GM10266 (cell line): ENCODE measurements at regions not wholly inside any gene's neighbourhood (a gene's known extent, or its start where the extent isn't known, plus 50 kb on each side); places are given as distances from the start of the nearest gene placed in this dataset.

Experiments
- DNase-seq: peaks from one replicate; pipeline ENCODE4 v3.0.0; 2012; ENCODE audit errors: extremely low spot score
- TF ChIP-seq, protein P1 (sequence below): IDR thresholded peaks from 2 replicates; pipeline ENCODE4 v1.5.1; 2012; ENCODE audit warnings: mild to moderate bottlenecking, low read depth; ENCODE audit not compliant: control insufficient read depth, insufficient read depth; ENCODE audit errors: missing control alignments

DNA sequence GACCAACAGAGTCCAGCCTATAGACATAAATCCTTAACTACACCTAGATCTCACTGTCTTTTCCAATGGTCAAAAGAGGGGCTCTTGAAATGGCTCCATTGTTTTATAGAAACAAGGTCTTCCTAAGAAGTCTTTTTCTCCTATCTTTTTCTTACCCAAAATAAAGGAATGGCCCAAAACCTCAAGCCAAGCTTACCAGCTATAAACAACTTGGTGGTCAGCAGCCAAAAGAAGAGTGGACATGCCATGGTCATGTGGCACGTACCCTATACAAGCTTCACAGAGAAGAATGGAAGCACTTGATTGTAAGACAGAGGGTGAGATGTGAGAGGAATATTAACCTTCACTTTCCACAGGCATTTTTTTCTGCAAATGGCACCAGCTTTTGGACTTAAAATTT, 82.1 kb upstream of the GNAO1 start:
- DNase-seq, result no peak
- TF ChIP-seq, protein P1, sequence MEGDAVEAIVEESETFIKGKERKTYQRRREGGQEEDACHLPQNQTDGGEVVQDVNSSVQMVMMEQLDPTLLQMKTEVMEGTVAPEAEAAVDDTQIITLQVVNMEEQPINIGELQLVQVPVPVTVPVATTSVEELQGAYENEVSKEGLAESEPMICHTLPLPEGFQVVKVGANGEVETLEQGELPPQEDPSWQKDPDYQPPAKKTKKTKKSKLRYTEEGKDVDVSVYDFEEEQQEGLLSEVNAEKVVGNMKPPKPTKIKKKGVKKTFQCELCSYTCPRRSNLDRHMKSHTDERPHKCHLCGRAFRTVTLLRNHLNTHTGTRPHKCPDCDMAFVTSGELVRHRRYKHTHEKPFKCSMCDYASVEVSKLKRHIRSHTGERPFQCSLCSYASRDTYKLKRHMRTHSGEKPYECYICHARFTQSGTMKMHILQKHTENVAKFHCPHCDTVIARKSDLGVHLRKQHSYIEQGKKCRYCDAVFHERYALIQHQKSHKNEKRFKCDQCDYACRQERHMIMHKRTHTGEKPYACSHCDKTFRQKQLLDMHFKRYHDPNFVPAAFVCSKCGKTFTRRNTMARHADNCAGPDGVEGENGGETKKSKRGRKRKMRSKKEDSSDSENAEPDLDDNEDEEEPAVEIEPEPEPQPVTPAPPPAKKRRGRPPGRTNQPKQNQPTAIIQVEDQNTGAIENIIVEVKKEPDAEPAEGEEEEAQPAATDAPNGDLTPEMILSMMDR, result no peak

DNA sequence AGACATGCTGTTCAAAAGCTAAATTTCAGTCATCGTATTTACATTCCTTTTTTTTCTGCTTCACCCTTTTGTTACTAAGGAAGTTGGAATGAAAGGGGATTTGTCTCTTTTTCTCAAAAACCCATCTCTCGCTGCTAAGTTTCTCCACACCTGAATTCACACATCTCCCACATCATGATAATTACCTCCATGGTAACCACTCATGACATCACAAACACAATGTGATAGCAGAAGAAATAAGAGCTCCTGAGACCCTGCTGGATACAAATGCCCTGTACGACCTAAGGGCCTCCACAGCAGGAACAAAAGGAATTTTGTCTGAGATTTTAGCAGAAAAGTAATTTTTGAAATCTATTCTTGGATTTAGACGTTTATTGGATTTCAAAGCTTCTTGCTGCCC, 82.6 kb upstream of the GNAO1 start:
- TF ChIP-seq, protein P1, result no peak

DNA sequence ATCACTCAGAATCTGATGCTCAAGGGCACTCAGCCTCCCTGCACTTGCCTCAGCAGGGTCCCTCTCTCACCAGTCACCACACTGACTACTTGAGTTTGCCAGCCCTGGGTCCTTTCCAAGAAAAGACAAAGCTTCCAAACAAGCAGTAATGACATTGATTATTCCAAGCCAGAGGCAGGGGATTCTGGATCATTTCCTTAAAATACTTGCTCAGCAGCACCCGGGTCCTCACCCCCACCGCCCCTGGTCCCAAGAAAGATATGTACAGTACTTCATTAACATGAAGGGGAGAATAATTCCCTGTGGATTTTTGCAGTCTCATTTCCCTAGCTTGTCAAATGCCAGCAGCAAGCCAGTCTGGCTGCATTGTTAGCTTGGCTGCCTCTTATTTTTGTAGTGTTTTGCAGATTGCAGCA, 83.2 kb upstream of the GNAO1 start:
- DNase-seq, result no peak
- TF ChIP-seq, protein P1, result no peak

More for the DNA sequence above, 82.6 kb upstream of the GNAO1 start:
- DNase-seq, result no peak

DNA sequence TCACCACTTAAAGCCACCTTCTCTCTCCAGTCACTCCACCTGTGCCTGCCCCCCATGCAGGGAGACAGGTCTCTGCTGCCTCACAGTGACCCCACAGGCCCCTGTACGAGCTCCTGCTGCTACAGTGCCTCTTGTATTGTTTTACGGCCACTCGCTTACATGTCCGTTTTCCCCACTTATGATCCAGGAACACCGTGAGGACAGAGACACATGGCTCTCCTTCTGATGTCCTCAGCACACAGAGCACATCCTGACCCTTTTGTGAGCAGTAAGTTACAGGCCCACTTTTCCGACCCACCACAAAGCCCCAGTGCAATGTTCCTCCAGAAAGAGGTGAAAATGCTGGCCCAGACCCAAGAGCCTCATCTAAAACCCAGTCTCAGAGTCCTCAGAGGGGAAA, 84.8 kb upstream of the GNAO1 start:
- TF ChIP-seq, protein P1, result no peak
- no peak for DNase-seq

DNA sequence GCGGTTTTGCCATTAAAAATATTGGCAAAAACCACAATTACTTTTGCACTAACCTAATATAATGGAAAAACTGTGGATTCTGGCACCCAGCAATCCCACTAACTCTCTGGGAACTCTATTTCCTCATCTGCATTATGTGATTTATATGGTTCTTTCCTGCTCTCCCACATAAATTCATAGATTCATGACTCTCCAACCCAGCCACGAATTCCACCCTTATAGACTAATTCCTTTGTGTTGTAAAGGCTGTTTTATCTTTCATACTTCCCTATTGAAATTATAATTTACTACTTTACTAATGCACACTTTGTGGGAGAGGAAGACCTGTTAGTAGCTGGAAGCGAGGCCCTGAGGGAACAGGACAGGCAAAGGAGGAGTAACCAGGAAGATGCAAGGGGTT, 88.4 kb upstream of the GNAO1 start:
- TF ChIP-seq, protein P1, result no peak
- no peak for DNase-seq

DNA sequence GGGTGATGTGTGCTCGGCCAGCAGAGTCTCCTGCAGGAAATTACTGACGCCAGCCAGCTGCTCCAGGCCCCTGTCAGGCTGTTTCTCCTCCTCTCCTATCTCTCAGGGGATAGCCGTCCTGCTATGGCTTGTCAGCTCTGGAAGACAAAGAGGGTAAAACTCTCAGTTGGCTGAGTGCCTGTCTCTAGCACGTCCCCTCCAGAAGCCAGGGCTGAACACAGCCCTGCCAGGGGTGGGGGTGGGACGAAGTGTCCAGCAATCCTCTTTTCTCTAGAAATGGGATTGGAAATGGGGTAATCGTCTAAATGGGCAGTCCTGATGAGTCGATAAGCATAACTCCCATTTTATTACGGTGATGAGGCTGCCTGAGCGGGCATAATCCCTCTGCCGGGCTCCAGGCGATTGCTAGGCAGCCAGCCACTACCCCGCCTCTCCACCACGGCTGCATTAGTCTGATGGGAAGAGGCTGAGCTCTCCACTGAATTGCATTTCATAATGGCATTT, 89.1 kb upstream of the GNAO1 start:
- no peak for DNase-seq
- TF ChIP-seq, protein P1, result no peak

DNA sequence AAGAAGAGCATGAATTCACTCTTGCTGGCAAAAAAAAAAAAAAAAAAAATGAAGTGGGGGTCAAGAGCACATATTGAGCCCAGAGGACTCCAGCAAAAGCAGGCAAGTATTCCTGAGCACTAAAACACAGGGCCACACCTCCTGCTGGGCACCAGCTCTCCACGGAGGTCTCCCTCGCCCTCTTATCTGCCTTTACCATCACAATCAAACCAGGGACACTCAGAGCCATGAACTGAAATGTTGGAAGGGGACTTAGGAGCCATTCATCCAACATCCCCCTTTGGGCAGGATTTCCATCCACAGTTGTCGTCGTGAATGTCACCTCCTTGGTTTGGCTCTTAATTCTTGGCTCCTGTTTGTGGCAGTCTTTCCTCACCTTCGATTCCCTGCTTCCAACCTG, 89.8 kb upstream of the GNAO1 start:
- TF ChIP-seq, protein P1, result no peak
- DNase-seq, result no peak

DNA sequence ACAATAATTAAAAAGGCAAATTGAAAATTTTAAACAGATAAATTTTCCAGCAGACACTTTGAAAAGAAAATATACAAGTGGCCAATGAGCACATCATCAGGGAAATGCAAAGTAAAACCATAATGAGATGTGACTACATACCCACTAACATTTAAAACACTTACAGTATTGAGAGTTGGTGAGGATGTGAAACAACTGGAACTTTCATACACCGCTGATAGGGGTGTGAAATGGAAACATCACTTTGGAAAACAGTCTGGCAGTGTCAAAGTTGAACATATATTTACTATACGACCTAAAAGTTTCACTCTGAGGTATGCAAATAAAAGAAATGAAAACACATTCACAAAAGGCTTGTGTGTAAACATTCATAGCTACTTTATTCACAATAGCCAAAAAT, 94.0 kb upstream of the GNAO1 start:
- no peak for DNase-seq
- TF ChIP-seq, protein P1, result no peak
